ENCODE measurements at regions not wholly inside any gene's neighbourhood (a gene's known extent, or its start where the extent isn't known, plus 50 kb on each side); places are given as distances from the start of the nearest gene placed in this dataset.

GRCh38 chr7:18081617-18082016, 54.0 kb upstream of the PRPS1L1 start:
- DNase-seq = no peak

GRCh38 chr7:18082169-18082568, 54.5 kb upstream of the PRPS1L1 start:
- DNase-seq = no peak

GRCh38 chr7:18086165-18087025, 58.7 kb upstream of the PRPS1L1 start:
- peak; percentile 12 to 25 for DNase-seq

- no peak for DNase-seq
Measured at GRCh38 chr7:18087026-18087686, 59.5 kb upstream of the PRPS1L1 start.

GRCh38 chr7:18087687-18088078, 60.0 kb upstream of the PRPS1L1 start:
- peak; percentile 19 to 46 for DNase-seq

- no peak for DNase-seq
Measured at GRCh38 chr7:18096087-18096486, 68.4 kb upstream of the PRPS1L1 start.

GRCh38 chr7:18102576-18102975, 74.9 kb upstream of the PRPS1L1 start:
- no peak for DNase-seq

GRCh38 chr7:18103436-18104218, 76.0 kb upstream of the PRPS1L1 start:
- no peak for DNase-seq

GRCh38 chr7:18109762-18110161, 82.1 kb upstream of the PRPS1L1 start:
- no peak for DNase-seq

- no peak for DNase-seq
Measured at GRCh38 chr7:18116661-18117060, 89.0 kb upstream of the PRPS1L1 start.

- no peak for DNase-seq
Measured at GRCh38 chr7:18117482-18117881, 89.8 kb upstream of the PRPS1L1 start.

- peak in 1 of 2 experiments; percentile 35 for DNase-seq
Measured at GRCh38 chr7:18119985-18120384, 92.3 kb upstream of the PRPS1L1 start.

- DNase-seq = no peak
Measured at GRCh38 chr7:18123508-18124239, 96.0 kb upstream of the PRPS1L1 start.

- no peak for DNase-seq
Measured at GRCh38 chr7:18125476-18125875, 97.8 kb upstream of the PRPS1L1 start.

GRCh38 chr7:18126281-18126680, 98.6 kb upstream of the PRPS1L1 start:
- DNase-seq = no peak

- DNase-seq = no peak
Measured at GRCh38 chr7:18128846-18129245, 101.2 kb upstream of the PRPS1L1 start.

- DNase-seq = no peak
Measured at GRCh38 chr7:18132811-18133210, 105.2 kb upstream of the PRPS1L1 start.

- no peak for DNase-seq
Measured at GRCh38 chr7:18133921-18134320, 106.3 kb upstream of the PRPS1L1 start.

GRCh38 chr7:18140943-18141342, 113.3 kb upstream of the PRPS1L1 start:
- DNase-seq = no peak

- DNase-seq = no peak
Measured at GRCh38 chr7:18144166-18144565, 116.5 kb upstream of the PRPS1L1 start.

- no peak for DNase-seq
Measured at GRCh38 chr7:18145160-18145559, 117.5 kb upstream of the PRPS1L1 start.

GRCh38 chr7:18151422-18151821, 123.8 kb upstream of the PRPS1L1 start:
- no peak for DNase-seq
